GM18505 (cell line): ENCODE measurements at regions not wholly inside any gene's neighbourhood (a gene's known extent, or its start where the extent isn't known, plus 50 kb on each side); places are given as distances from the start of the nearest gene placed in this dataset.

Experiments used
- ATAC-seq: cut with Tn5 transposase; IDR thresholded peaks from one replicate; pipeline ENCODE4 v1.9.1; 2021; ENCODE audit not compliant: unreplicated experiment
- POLR2A ChIP-seq: IDR thresholded peaks from 4 replicates; pipeline ENCODE4 v1.6.1; 2011; ENCODE audit warnings: borderline replicate concordance; ENCODE audit not compliant: insufficient read depth, insufficient read length; ENCODE audit errors: extremely low read depth

GRCh38 chr2:51758081-51758480 lies 726.1 kb upstream of the NRXN1 start:
- no peak for TF ChIP-seq POLR2A
- ATAC-seq: no peak

- TF ChIP-seq POLR2A: no peak
- no peak for ATAC-seq
Measured at GRCh38 chr2:51734115-51734514, 702.2 kb upstream of the NRXN1 start.

GRCh38 chr2:51723691-51724090 lies 691.8 kb upstream of the NRXN1 start:
- ATAC-seq: no peak
- no peak for TF ChIP-seq POLR2A

GRCh38 chr2:51722311-51722710 lies 690.4 kb upstream of the NRXN1 start:
- TF ChIP-seq POLR2A: no peak
- no peak for ATAC-seq

GRCh38 chr2:51720826-51721225 lies 688.9 kb upstream of the NRXN1 start:
- TF ChIP-seq POLR2A: no peak
- ATAC-seq: no peak

- TF ChIP-seq POLR2A: no peak
- no peak for ATAC-seq
Measured at GRCh38 chr2:51718881-51719280, 686.9 kb upstream of the NRXN1 start.

- no peak for TF ChIP-seq POLR2A
- no peak for ATAC-seq
Measured at GRCh38 chr2:51717312-51717711, 685.4 kb upstream of the NRXN1 start.

GRCh38 chr2:51711766-51712165 lies 679.8 kb upstream of the NRXN1 start:
- TF ChIP-seq POLR2A: no peak

GRCh38 chr2:51710222-51710621 lies 678.3 kb upstream of the NRXN1 start:
- TF ChIP-seq POLR2A: no peak
- peak; percentile 62 for ATAC-seq

More at GRCh38 chr2:51711766-51712165, 679.8 kb upstream of the NRXN1 start:
- ATAC-seq: no peak

- no peak for TF ChIP-seq POLR2A
- ATAC-seq: no peak
Measured at GRCh38 chr2:51707625-51708024, 675.7 kb upstream of the NRXN1 start.

- no peak for ATAC-seq
Measured at GRCh38 chr2:51706220-51706619, 674.3 kb upstream of the NRXN1 start.

GRCh38 chr2:51705417-51705816 lies 673.5 kb upstream of the NRXN1 start:
- no peak for ATAC-seq
- TF ChIP-seq POLR2A: no peak

More at GRCh38 chr2:51706220-51706619, 674.3 kb upstream of the NRXN1 start:
- no peak for TF ChIP-seq POLR2A

GRCh38 chr2:51698021-51698420 lies 666.1 kb upstream of the NRXN1 start:
- no peak for TF ChIP-seq POLR2A
- no peak for ATAC-seq

- TF ChIP-seq POLR2A: no peak
- no peak for ATAC-seq
Measured at GRCh38 chr2:51697095-51697494, 665.2 kb upstream of the NRXN1 start.

- no peak for ATAC-seq
- no peak for TF ChIP-seq POLR2A
Measured at GRCh38 chr2:51695531-51695930, 663.6 kb upstream of the NRXN1 start.

- ATAC-seq: no peak
- no peak for TF ChIP-seq POLR2A
Measured at GRCh38 chr2:51693640-51694039, 661.7 kb upstream of the NRXN1 start.

- ATAC-seq: no peak
- TF ChIP-seq POLR2A: no peak
Measured at GRCh38 chr2:51681854-51682253, 649.9 kb upstream of the NRXN1 start.
